H1 (cell line): ENCODE measurements at regions not wholly inside any gene's neighbourhood (a gene's known extent, or its start where the extent isn't known, plus 50 kb on each side); places are given as distances from the start of the nearest gene placed in this dataset.

Experiments
- CTCF ChIP-seq, 3 experiments: IDR thresholded peaks; 1 replicate in 2 of 3; 2 replicates in 1 of 3; pipeline versions ENCODE4 v1.5.1 to v1.6.1; 2011; ENCODE audit warnings: low read length in 3 of 3, mild to moderate bottlenecking in 3 of 3, inconsistent platforms in 2 of 3, low read depth in 1 of 3, moderate library complexity in 1 of 3; ENCODE audit not compliant: insufficient read depth in 1 of 3; ENCODE audit errors: control extremely low read depth in 1 of 3
- PHF8 ChIP-seq: fragments of 200-600 bp; sonication (generic); conservative IDR thresholded peaks from 2 replicates; pipeline ENCODE4 v1.7.1; 2012; ENCODE audit warnings: low read depth, mild to moderate bottlenecking, inconsistent platforms, low read length, moderate library complexity
- POLR2A ChIP-seq, 2 experiments: IDR thresholded peaks; 1 replicate in 1 of 2; 2 replicates in 1 of 2; pipeline ENCODE4 v1.6.1; 2011; ENCODE audit warnings: low read depth in 2 of 2, low read length in 2 of 2, mild to moderate bottlenecking in 2 of 2; ENCODE audit errors: control extremely low read depth in 1 of 2
- RNF2 ChIP-seq: fragments of 200-900, 300-1000 bp; sonication (generic); IDR thresholded peaks from 2 replicates; pipeline ENCODE4 v1.7.1; 2016; ENCODE audit warnings: borderline replicate concordance, low read depth, mild to moderate bottlenecking, antibody characterized with exemption, low read length; ENCODE audit not compliant: poor library complexity, severe bottlenecking; ENCODE audit errors: missing control alignments
- TAF1 ChIP-seq: IDR thresholded peaks from 2 replicates; pipeline ENCODE4 v1.6.1; 2011; ENCODE audit warnings: mild to moderate bottlenecking, low read depth, low read length
- ZNF274 ChIP-seq: IDR thresholded peaks from 2 replicates; pipeline ENCODE4 v1.7.0; 2012; ENCODE audit warnings: low read length, borderline replicate concordance; ENCODE audit errors: extremely low read depth

- TF ChIP-seq CTCF (IDR thresholded peaks at IDR 0.05; ENCODE audit: control extremely low read depth in 1 of 3, insufficient read depth in 1 of 3, low read depth in 1 of 3, low read length in 3 of 3) (no peak), PHF8 (no peak), TAF1 (no peak), RNF2 (no peak), ZNF274 (no peak), POLR2A (IDR thresholded peaks at IDR 0.05; ENCODE audit: control extremely low read depth in 1 of 2, low read depth in 2 of 2, low read length in 2 of 2) (no peak)
These were observed 50.1 kb upstream of the JPH3 start for GRCh38 chr16:87552072-87552718.
